ENCODE measurements at regions not wholly inside any gene's neighbourhood (a gene's known extent, or its start where the extent isn't known, plus 50 kb on each side); places are given as distances from the start of the nearest gene placed in this dataset.

GRCh38 chr10:3619241-3619640 is 165.8 kb downstream of the KLF6 start:
- Histone ChIP-seq H3K36me3 (no peaks in the 10 kb centered on the region), H3K4me3 (no peak overlapping the region), H3K27me3 (no peaks in the 10 kb centered on the region), H3K27ac (no peak overlapping the region), H3K9me3 (no peaks in the 10 kb centered on the region), H3K4me1 (no peaks in the 10 kb centered on the region)
- 67% methylated on average over 2 of the region's 2 CpGs for WGBS (ENCODE audit: insufficient coverage, low coverage, low lambda C conversion rate, missing lambda C conversion rate)
- ATAC-seq (no peak), DNase-seq (no peak)
- intact Hi-C loops (cut with DNase I) = no loop called here
- no peak for TF ChIP-seq POLR2A (IDR thresholded peaks at IDR 0.05)
- TF ChIP-seq CTCF (IDR thresholded peaks at IDR 0.05) = no peak

GRCh38 chr10:3616880-3617279 is 168.1 kb downstream of the KLF6 start:
- H3K27me3 ChIP-seq = no peaks in the 10 kb centered on the region
- DNase-seq = no peak
- no peak overlapping the region for H3K4me3 ChIP-seq
- no peaks in the 10 kb centered on the region for H3K9me3 ChIP-seq
- intact Hi-C loops (cut with DNase I) = no loop called here
- ATAC-seq = no peak
- no peak overlapping the region for H3K27ac ChIP-seq
- H3K4me1 ChIP-seq = no peaks in the 10 kb centered on the region
- no peaks in the 10 kb centered on the region for H3K36me3 ChIP-seq
- no peak for TF ChIP-seq POLR2A (IDR thresholded peaks at IDR 0.05)
- no peak for TF ChIP-seq CTCF (IDR thresholded peaks at IDR 0.05)

GRCh38 chr10:3613318-3613717 is 171.7 kb downstream of the KLF6 start:
- Histone ChIP-seq H3K4me1 (no peaks in the 10 kb centered on the region), H3K27ac (no peak overlapping the region), H3K27me3 (no peaks in the 10 kb centered on the region), H3K9me3 (no peaks in the 10 kb centered on the region), H3K4me3 (no peak overlapping the region), H3K36me3 (no peaks in the 10 kb centered on the region)
- ATAC-seq (no peak), DNase-seq (no peak)
- TF ChIP-seq POLR2A (IDR thresholded peaks at IDR 0.05) (no peak), CTCF (IDR thresholded peaks at IDR 0.05) (no peak)
- 64% methylated on average over 1 of the region's 1 CpG for WGBS (ENCODE audit: insufficient coverage, low coverage, low lambda C conversion rate, missing lambda C conversion rate)
- intact Hi-C loops (cut with DNase I) = no loop called here

- H3K27ac ChIP-seq = no peak overlapping the region
- intact Hi-C loops (cut with DNase I) = no loop called here
- H3K9me3 ChIP-seq = no peaks in the 10 kb centered on the region
- DNase-seq (no peak), ATAC-seq (no peak)
- no peak for TF ChIP-seq POLR2A (IDR thresholded peaks at IDR 0.05)
- no peak for TF ChIP-seq CTCF (IDR thresholded peaks at IDR 0.05)
- H3K4me1 ChIP-seq = no peaks in the 10 kb centered on the region
- no peaks in the 10 kb centered on the region for H3K27me3 ChIP-seq
- no peak overlapping the region for H3K4me3 ChIP-seq
- WGBS (ENCODE audit: insufficient coverage, low coverage, low lambda C conversion rate, missing lambda C conversion rate) = 58% methylated on average over 3 of the region's 3 CpGs
- H3K36me3 ChIP-seq = no peaks in the 10 kb centered on the region
Measured at GRCh38 chr10:3612183-3613001, 172.6 kb downstream of the KLF6 start.

Data from right lobe of liver (tissue), 6 donors.